Astrocyte of the cerebellum (primary cell): ENCODE measurements at regions not wholly inside any gene's neighbourhood (a gene's known extent, or its start where the extent isn't known, plus 50 kb on each side); places are given as distances from the start of the nearest gene placed in this dataset.

Experiments
- DNase-seq: peaks from one replicate; pipeline ENCODE4 v3.0.0-alpha.2; 2011; ENCODE audit warnings: low read depth
- H3K4me3 ChIP-seq: 2 replicates; pipeline ENCODE4 v1.5.1; 2011; ENCODE audit warnings: mild to moderate bottlenecking, low read depth, low read length, moderate library complexity
- CTCF ChIP-seq: IDR thresholded peaks from 2 replicates; pipeline ENCODE4 v1.5.1; 2012; ENCODE audit warnings: low read length, low read depth, moderate library complexity, mild to moderate bottlenecking; ENCODE audit errors: missing control alignments
- in situ Hi-C: cut with HindIII; loops from 2 replicates; pipeline ENCODE4 v1.10.0; 2017; ENCODE audit warnings: low sequenced_read_pairs

- in situ Hi-C loops: no loop called here
- DNase-seq: no peak
- TF ChIP-seq CTCF: no peak
- H3K4me3 ChIP-seq: no peak overlapping the region
Measured at GRCh38 chr2:128681507-128681906, 362.8 kb upstream of the HS6ST1 start.

GRCh38 chr2:128682266-128682665, 363.6 kb upstream of the HS6ST1 start:
- no peak for TF ChIP-seq CTCF
- no peak for DNase-seq
- H3K4me3 ChIP-seq: no peak overlapping the region
- in situ Hi-C loops: no loop called here

DNA sequence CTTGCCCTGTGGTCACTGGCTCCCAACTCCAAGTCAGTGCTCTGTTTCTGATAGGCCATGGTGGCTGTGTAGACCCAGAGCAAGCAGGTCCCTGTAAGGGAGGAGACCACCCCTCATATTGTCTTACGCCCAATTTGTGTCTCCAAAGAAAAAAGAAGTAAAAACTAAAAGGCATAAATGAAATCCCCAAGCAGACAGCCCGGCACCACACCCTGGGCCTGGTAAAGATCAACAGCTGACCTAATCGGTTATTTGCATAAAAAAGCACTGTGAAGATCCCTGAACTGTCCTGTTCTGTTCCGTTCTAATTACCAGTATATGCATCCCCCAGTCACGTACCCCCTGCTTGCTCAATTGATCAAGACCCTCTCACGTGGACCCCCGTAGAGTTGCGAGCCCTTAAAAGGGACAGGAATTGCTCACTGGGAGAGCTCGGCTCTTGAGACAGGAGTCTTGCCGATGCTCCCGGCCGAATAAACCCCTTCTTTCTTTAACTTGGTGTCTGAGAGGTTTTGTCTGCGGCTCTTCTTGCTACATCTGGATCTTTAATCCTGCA, 364.1 kb upstream of the HS6ST1 start:
- H3K4me3 ChIP-seq: no peak overlapping the region
- no peak for TF ChIP-seq CTCF
- in situ Hi-C loops: no loop called here
- DNase-seq: no peak

- no peak overlapping the region for H3K4me3 ChIP-seq
- no peak for DNase-seq
- no peak for TF ChIP-seq CTCF
- in situ Hi-C loops: no loop called here
Measured at GRCh38 chr2:128684523-128684922, 365.9 kb upstream of the HS6ST1 start.

GRCh38 chr2:128685841-128686496, 367.3 kb upstream of the HS6ST1 start:
- TF ChIP-seq CTCF: no peak
- in situ Hi-C loops: no loop called here

GRCh38 chr2:128686497-128686859, 367.8 kb upstream of the HS6ST1 start:
- in situ Hi-C loops: no loop called here
- DNase-seq: no peak

More at GRCh38 chr2:128685841-128686496, 367.3 kb upstream of the HS6ST1 start:
- DNase-seq: no peak
- H3K4me3 ChIP-seq: no peak overlapping the region

More at GRCh38 chr2:128686497-128686859, 367.8 kb upstream of the HS6ST1 start:
- no peak overlapping the region for H3K4me3 ChIP-seq
- TF ChIP-seq CTCF: no peak
